ENCODE measurements at regions not wholly inside any gene's neighbourhood (a gene's known extent, or its start where the extent isn't known, plus 50 kb on each side); places are given as distances from the start of the nearest gene placed in this dataset.
"Not testable (repeated sequence)": the region's sequence is repeated elsewhere in the genome, so short reads cannot be mapped to it uniquely, and the experiment has no call there.

- Histone ChIP-seq H3K79me2 (ENCODE audit: insufficient read depth, low read length) (no peaks in the 10 kb centered on the region), H4K20me1 (ENCODE audit: insufficient read depth, low read length) (no peaks in the 10 kb centered on the region), H3K4me2 (ENCODE audit: insufficient read depth, low read length) (peak overlapping the region; percentile 54), H3K4me1 (ENCODE audit: insufficient read depth, low read length) (peaks cover 4% of the 10 kb centered on the region), H3K27me3 (ENCODE audit: insufficient read depth, low read length) (peaks cover 6% of the 10 kb centered on the region), H3K9me3 (ENCODE audit: low read depth, low read length) (no peaks in the 10 kb centered on the region), H2AFZ (ENCODE audit: low read length) (peak overlapping the region; percentile 4), H3K36me3 (ENCODE audit: insufficient read depth, low read length) (no peaks in the 10 kb centered on the region), H3K4me3 (ENCODE audit: insufficient read depth, low read length) (no peak overlapping the region), H3K27ac (ENCODE audit: low read depth, low read length) (no peak overlapping the region)
- TF ChIP-seq, protein P1, sequence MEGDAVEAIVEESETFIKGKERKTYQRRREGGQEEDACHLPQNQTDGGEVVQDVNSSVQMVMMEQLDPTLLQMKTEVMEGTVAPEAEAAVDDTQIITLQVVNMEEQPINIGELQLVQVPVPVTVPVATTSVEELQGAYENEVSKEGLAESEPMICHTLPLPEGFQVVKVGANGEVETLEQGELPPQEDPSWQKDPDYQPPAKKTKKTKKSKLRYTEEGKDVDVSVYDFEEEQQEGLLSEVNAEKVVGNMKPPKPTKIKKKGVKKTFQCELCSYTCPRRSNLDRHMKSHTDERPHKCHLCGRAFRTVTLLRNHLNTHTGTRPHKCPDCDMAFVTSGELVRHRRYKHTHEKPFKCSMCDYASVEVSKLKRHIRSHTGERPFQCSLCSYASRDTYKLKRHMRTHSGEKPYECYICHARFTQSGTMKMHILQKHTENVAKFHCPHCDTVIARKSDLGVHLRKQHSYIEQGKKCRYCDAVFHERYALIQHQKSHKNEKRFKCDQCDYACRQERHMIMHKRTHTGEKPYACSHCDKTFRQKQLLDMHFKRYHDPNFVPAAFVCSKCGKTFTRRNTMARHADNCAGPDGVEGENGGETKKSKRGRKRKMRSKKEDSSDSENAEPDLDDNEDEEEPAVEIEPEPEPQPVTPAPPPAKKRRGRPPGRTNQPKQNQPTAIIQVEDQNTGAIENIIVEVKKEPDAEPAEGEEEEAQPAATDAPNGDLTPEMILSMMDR (IDR thresholded peaks at IDR 0.05; ENCODE audit: extremely low read depth, low read depth, low read length) = no peak
- no peak for DNase-seq (ENCODE audit: insufficient read length, low spot score, missing footprints)
Observed at GRCh38 chr6:27777126-27777525, 135.1 kb downstream of the OR2B2 start.

- TF ChIP-seq, protein P1 (IDR thresholded peaks at IDR 0.05; ENCODE audit: extremely low read depth, low read depth, low read length) = no peak
- no peak overlapping the region for H3K4me3 ChIP-seq (ENCODE audit: insufficient read depth, low read length)
Observed at GRCh38 chr6:27776504-27776903, 135.7 kb downstream of the OR2B2 start.

DNA sequence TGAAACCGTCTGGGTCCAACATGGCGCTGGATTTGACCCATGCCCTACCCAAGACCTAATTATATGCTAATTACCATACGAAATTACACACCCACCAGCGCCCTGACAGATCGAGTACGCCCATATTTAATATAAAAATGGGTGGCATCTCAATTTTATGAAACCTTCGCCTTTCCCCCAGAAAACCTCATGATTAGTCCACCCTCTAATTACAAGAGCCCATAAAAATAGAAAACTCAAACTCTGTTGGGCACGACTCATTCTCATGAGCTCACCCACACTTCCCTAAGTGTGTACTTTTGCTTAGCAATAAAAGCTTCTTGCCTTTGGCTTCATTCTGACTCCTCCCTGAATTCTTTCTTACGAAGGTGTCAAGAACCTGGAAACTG is 136.4 kb downstream of the OR2B2 start:
- Histone ChIP-seq H3K27me3 (ENCODE audit: insufficient read depth, low read length) (peaks cover 15% of the 10 kb centered on the region), H3K4me1 (ENCODE audit: insufficient read depth, low read length) (peaks cover 4% of the 10 kb centered on the region), H3K27ac (ENCODE audit: low read depth, low read length) (no peak overlapping the region), H4K20me1 (ENCODE audit: insufficient read depth, low read length) (no peaks in the 10 kb centered on the region), H3K9me3 (ENCODE audit: low read depth, low read length) (no peaks in the 10 kb centered on the region), H3K4me3 (ENCODE audit: insufficient read depth, low read length) (no peak overlapping the region), H3K36me3 (ENCODE audit: insufficient read depth, low read length) (no peaks in the 10 kb centered on the region), H3K4me2 (ENCODE audit: insufficient read depth, low read length) (no peak overlapping the region), H3K79me2 (ENCODE audit: insufficient read depth, low read length) (no peaks in the 10 kb centered on the region), H2AFZ (ENCODE audit: low read length) (peak overlapping the region; percentile 12)
- TF ChIP-seq, protein P1 (IDR thresholded peaks at IDR 0.05; ENCODE audit: extremely low read depth, low read depth, low read length) = no peak
- no peak for DNase-seq (ENCODE audit: insufficient read length, low spot score, missing footprints)

More at GRCh38 chr6:27776504-27776903, 135.7 kb downstream of the OR2B2 start:
- Histone ChIP-seq H3K36me3 (ENCODE audit: insufficient read depth, low read length) (no peaks in the 10 kb centered on the region), H3K9me3 (ENCODE audit: low read depth, low read length) (no peaks in the 10 kb centered on the region), H2AFZ (ENCODE audit: low read length) (no peak overlapping the region), H3K79me2 (ENCODE audit: insufficient read depth, low read length) (no peaks in the 10 kb centered on the region), H3K4me1 (ENCODE audit: insufficient read depth, low read length) (peaks cover 4% of the 10 kb centered on the region), H3K4me2 (ENCODE audit: insufficient read depth, low read length) (no peak overlapping the region), H4K20me1 (ENCODE audit: insufficient read depth, low read length) (no peaks in the 10 kb centered on the region), H3K27me3 (ENCODE audit: insufficient read depth, low read length) (peaks cover 10% of the 10 kb centered on the region), H3K27ac (ENCODE audit: low read depth, low read length) (no peak overlapping the region)
- DNase-seq (ENCODE audit: insufficient read length, low spot score, missing footprints) = no peak

DNA sequence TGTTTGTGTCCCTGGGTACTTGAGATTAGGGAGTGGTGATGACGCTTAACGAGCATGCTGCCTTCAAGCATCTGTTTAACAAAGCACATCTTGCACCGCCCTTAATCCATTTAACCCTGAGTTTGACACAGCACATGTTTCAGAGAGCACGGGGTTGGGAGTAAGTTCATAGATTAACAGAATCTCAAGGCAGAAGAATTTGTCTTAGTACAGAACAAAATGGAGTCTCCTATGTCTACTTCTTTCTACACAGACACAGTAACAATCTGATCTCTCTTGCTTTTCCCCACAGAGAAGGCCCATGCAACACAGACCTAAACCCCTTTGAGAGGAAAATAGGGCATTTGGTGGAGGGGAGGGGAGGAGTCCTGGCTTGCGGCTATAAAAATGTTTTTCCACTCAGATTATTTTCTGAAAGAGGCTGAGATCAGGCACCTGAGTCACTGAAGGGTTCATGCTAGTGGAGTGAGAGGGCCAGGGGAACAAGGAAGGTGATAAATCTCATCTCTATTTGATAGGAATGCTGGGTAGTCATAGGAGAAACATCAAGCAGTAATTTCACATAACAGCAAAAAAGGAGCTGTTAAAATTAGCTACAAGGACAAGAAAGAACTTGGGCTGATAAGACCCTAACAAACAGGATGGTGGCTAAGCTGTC is 136.9 kb downstream of the OR2B2 start:
- Histone ChIP-seq H3K27me3 (ENCODE audit: insufficient read depth, low read length) (peaks cover 19% of the 10 kb centered on the region), H2AFZ (ENCODE audit: low read length) (peak overlapping the region; percentile 12)
- H3K4me1 ChIP-seq (ENCODE audit: insufficient read depth, low read length); H3K9me3 ChIP-seq (ENCODE audit: low read depth, low read length); H3K4me3 ChIP-seq (ENCODE audit: insufficient read depth, low read length); H3K79me2 ChIP-seq (ENCODE audit: insufficient read depth, low read length); H3K27ac ChIP-seq (ENCODE audit: low read depth, low read length); H3K36me3 ChIP-seq (ENCODE audit: insufficient read depth, low read length); DNase-seq (ENCODE audit: insufficient read length, low spot score, missing footprints); H3K4me2 ChIP-seq (ENCODE audit: insufficient read depth, low read length); H4K20me1 ChIP-seq (ENCODE audit: insufficient read depth, low read length): not testable (repeated sequence)

DNA sequence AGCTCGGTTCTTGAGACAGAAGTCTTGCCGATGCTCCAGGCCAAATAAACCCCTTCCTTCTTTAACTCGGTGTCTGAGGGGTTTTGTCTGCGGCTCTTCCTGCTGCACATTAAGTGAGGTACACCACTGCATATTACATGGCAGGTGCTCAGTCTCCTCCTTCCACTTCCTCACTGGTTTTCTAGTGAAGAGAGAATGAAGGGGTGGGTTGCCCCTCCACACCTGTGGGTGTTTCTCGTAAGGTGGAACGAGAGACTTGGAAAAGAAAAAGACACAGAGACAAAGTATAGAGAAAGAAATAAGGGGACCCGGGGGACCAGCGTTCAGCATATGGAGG is 138.0 kb downstream of the OR2B2 start:
- not testable (repeated sequence) for H3K4me2 ChIP-seq (ENCODE audit: insufficient read depth, low read length); DNase-seq (ENCODE audit: insufficient read length, low spot score, missing footprints); H3K9me3 ChIP-seq (ENCODE audit: low read depth, low read length); H3K4me1 ChIP-seq (ENCODE audit: insufficient read depth, low read length); H3K4me3 ChIP-seq (ENCODE audit: insufficient read depth, low read length); H2AFZ ChIP-seq (ENCODE audit: low read length); H4K20me1 ChIP-seq (ENCODE audit: insufficient read depth, low read length); H3K79me2 ChIP-seq (ENCODE audit: insufficient read depth, low read length); H3K27ac ChIP-seq (ENCODE audit: low read depth, low read length); H3K36me3 ChIP-seq (ENCODE audit: insufficient read depth, low read length)
- H3K27me3 ChIP-seq (ENCODE audit: insufficient read depth, low read length) = peaks cover 20% of the 10 kb centered on the region

- H3K4me2 ChIP-seq (ENCODE audit: insufficient read depth, low read length); H3K4me3 ChIP-seq (ENCODE audit: insufficient read depth, low read length); H3K9me3 ChIP-seq (ENCODE audit: low read depth, low read length); H2AFZ ChIP-seq (ENCODE audit: low read length); H3K36me3 ChIP-seq (ENCODE audit: insufficient read depth, low read length); H3K27ac ChIP-seq (ENCODE audit: low read depth, low read length); H3K4me1 ChIP-seq (ENCODE audit: insufficient read depth, low read length); DNase-seq (ENCODE audit: insufficient read length, low spot score, missing footprints); H3K79me2 ChIP-seq (ENCODE audit: insufficient read depth, low read length); H4K20me1 ChIP-seq (ENCODE audit: insufficient read depth, low read length): not testable (repeated sequence)
- H3K27me3 ChIP-seq (ENCODE audit: insufficient read depth, low read length) = peaks cover 16% of the 10 kb centered on the region
Observed at GRCh38 chr6:27773542-27774263, 138.5 kb downstream of the OR2B2 start.

Measured in osteoblast (primary cell).